ENCODE measurements at regions not wholly inside any gene's neighbourhood (a gene's known extent, or its start where the extent isn't known, plus 50 kb on each side); places are given as distances from the start of the nearest gene placed in this dataset.

DNA sequence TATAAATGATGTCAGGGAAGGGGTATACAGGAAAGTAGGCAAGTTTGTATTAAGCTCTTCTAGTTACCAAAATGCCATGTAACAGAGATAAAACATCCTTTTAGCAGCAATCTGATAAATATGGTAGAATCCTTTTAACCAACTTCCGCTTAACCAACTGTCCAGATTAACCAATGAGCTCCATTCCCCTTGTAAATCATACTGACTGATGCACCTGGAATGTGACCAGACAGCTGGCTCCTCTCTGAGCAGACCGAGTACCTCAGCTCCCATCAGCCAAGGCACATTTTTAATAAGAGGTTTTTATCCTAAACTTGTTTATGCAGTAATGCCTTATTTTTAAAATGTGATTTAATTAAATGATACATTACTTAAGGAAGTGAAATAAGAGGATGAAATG is 66.4 kb downstream of the KLF12 start:
- TF ChIP-seq SMC3 (conservative IDR thresholded peaks at IDR 0.05; ENCODE audit: poor library complexity) (no peak), TAF1 (IDR thresholded peaks at IDR 0.05; ENCODE audit: low read depth) (no peak), EZH2 (IDR thresholded peaks at IDR 0.05; ENCODE audit: borderline replicate concordance, insufficient read depth, low read length, poor library complexity, severe bottlenecking) (no peak), EP300 (conservative IDR thresholded peaks at IDR 0.05; ENCODE audit: poor library complexity, severe bottlenecking) (no peak), POLR2AphosphoS5 (IDR thresholded peaks at IDR 0.05) (no peak), RAD21 (conservative IDR thresholded peaks at IDR 0.05) (no peak), MXI1 (conservative IDR thresholded peaks at IDR 0.05; ENCODE audit: poor library complexity, severe bottlenecking) (no peak)
- TF ChIP-seq, protein P1, sequence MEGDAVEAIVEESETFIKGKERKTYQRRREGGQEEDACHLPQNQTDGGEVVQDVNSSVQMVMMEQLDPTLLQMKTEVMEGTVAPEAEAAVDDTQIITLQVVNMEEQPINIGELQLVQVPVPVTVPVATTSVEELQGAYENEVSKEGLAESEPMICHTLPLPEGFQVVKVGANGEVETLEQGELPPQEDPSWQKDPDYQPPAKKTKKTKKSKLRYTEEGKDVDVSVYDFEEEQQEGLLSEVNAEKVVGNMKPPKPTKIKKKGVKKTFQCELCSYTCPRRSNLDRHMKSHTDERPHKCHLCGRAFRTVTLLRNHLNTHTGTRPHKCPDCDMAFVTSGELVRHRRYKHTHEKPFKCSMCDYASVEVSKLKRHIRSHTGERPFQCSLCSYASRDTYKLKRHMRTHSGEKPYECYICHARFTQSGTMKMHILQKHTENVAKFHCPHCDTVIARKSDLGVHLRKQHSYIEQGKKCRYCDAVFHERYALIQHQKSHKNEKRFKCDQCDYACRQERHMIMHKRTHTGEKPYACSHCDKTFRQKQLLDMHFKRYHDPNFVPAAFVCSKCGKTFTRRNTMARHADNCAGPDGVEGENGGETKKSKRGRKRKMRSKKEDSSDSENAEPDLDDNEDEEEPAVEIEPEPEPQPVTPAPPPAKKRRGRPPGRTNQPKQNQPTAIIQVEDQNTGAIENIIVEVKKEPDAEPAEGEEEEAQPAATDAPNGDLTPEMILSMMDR (IDR thresholded peaks at IDR 0.05; ENCODE audit: poor library complexity, severe bottlenecking): no peak
- TF ChIP-seq, protein P2, sequence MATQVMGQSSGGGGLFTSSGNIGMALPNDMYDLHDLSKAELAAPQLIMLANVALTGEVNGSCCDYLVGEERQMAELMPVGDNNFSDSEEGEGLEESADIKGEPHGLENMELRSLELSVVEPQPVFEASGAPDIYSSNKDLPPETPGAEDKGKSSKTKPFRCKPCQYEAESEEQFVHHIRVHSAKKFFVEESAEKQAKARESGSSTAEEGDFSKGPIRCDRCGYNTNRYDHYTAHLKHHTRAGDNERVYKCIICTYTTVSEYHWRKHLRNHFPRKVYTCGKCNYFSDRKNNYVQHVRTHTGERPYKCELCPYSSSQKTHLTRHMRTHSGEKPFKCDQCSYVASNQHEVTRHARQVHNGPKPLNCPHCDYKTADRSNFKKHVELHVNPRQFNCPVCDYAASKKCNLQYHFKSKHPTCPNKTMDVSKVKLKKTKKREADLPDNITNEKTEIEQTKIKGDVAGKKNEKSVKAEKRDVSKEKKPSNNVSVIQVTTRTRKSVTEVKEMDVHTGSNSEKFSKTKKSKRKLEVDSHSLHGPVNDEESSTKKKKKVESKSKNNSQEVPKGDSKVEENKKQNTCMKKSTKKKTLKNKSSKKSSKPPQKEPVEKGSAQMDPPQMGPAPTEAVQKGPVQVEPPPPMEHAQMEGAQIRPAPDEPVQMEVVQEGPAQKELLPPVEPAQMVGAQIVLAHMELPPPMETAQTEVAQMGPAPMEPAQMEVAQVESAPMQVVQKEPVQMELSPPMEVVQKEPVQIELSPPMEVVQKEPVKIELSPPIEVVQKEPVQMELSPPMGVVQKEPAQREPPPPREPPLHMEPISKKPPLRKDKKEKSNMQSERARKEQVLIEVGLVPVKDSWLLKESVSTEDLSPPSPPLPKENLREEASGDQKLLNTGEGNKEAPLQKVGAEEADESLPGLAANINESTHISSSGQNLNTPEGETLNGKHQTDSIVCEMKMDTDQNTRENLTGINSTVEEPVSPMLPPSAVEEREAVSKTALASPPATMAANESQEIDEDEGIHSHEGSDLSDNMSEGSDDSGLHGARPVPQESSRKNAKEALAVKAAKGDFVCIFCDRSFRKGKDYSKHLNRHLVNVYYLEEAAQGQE (IDR thresholded peaks at IDR 0.05; ENCODE audit: borderline replicate concordance): no peak
- peaks cover 73% of the 10 kb centered on the region for H3K79me2 ChIP-seq (replicated peaks; ENCODE audit: insufficient read depth, low read length)
- no peaks in the 10 kb centered on the region for H3K27me3 ChIP-seq (ENCODE audit: insufficient read depth, low read depth, low read length)

DNA sequence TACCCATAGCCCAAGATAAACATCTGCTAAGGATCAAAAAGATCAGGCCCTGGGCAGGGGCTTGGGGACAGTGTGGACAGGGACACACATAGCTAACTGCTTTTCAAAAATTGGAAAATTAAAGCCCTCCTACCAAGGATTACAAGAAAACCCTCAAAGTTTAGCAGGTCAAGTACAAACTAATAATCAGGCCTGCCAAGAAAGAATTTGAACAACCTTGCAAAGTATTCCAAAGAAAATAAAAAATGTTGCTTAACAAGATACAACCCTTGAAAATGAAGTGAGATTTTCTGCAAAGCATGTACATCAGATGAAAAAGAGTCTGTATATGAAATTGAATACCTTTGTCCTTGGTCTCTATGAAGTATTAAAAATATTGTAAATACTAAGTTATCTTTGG is 67.3 kb downstream of the KLF12 start:
- H3K4me2 ChIP-seq (ENCODE audit: low read length): no peak overlapping the region

More for the DNA sequence above, 66.4 kb downstream of the KLF12 start:
- H3K9ac ChIP-seq (ENCODE audit: low read length): no peak overlapping the region
- no peaks in the 10 kb centered on the region for H3K9me3 ChIP-seq (ENCODE audit: low read length)
- no peaks in the 10 kb centered on the region for H3K36me3 ChIP-seq (ENCODE audit: insufficient read depth, low read length)
- no peak overlapping the region for H3K27ac ChIP-seq (ENCODE audit: low read length)
- no peak overlapping the region for H3K4me2 ChIP-seq (ENCODE audit: low read length)
- H3K4me3 ChIP-seq (ENCODE audit: low read length): no peak overlapping the region
- H4K20me1 ChIP-seq (ENCODE audit: insufficient read depth): no peaks in the 10 kb centered on the region
- no peak overlapping the region for H2AFZ ChIP-seq (ENCODE audit: low read depth, low read length)
- H3F3A ChIP-seq (ENCODE audit: insufficient read depth, low read length, poor library complexity, severe bottlenecking): no peaks in the 10 kb centered on the region
- H3K9me2 ChIP-seq (ENCODE audit: insufficient read depth, low read length): no peaks in the 10 kb centered on the region

More for the DNA sequence above, 67.3 kb downstream of the KLF12 start:
- Histone ChIP-seq H3K4me3 (ENCODE audit: low read length) (no peak overlapping the region), H3K27ac (ENCODE audit: low read length) (no peak overlapping the region), H2AFZ (ENCODE audit: low read depth, low read length) (no peak overlapping the region), H4K20me1 (ENCODE audit: insufficient read depth) (no peaks in the 10 kb centered on the region), H3K9ac (ENCODE audit: low read length) (no peak overlapping the region), H3K36me3 (ENCODE audit: insufficient read depth, low read length) (no peaks in the 10 kb centered on the region), H3K9me3 (ENCODE audit: low read length) (no peaks in the 10 kb centered on the region), H3K9me2 (ENCODE audit: insufficient read depth, low read length) (no peaks in the 10 kb centered on the region), H3K27me3 (ENCODE audit: insufficient read depth, low read depth, low read length) (no peaks in the 10 kb centered on the region), H3F3A (ENCODE audit: insufficient read depth, low read length, poor library complexity, severe bottlenecking) (no peaks in the 10 kb centered on the region), H3K79me2 (replicated peaks; ENCODE audit: insufficient read depth, low read length) (peaks cover 73% of the 10 kb centered on the region)
- TF ChIP-seq POLR2AphosphoS5 (IDR thresholded peaks at IDR 0.05): no peak
- no peak for TF ChIP-seq MXI1 (conservative IDR thresholded peaks at IDR 0.05; ENCODE audit: poor library complexity, severe bottlenecking)
- TF ChIP-seq TAF1 (IDR thresholded peaks at IDR 0.05; ENCODE audit: low read depth): no peak
- TF ChIP-seq, protein P2 (IDR thresholded peaks at IDR 0.05; ENCODE audit: borderline replicate concordance): no peak
- no peak for TF ChIP-seq SMC3 (conservative IDR thresholded peaks at IDR 0.05; ENCODE audit: poor library complexity)
- TF ChIP-seq EZH2 (IDR thresholded peaks at IDR 0.05; ENCODE audit: borderline replicate concordance, insufficient read depth, low read length, poor library complexity, severe bottlenecking): no peak
- no peak for TF ChIP-seq RAD21 (conservative IDR thresholded peaks at IDR 0.05)
- TF ChIP-seq EP300 (conservative IDR thresholded peaks at IDR 0.05; ENCODE audit: poor library complexity, severe bottlenecking): no peak
- TF ChIP-seq, protein P1 (IDR thresholded peaks at IDR 0.05; ENCODE audit: poor library complexity, severe bottlenecking): no peak

All from neural cell (in vitro differentiated cells).